ENCODE measurements at regions not wholly inside any gene's neighbourhood (a gene's known extent, or its start where the extent isn't known, plus 50 kb on each side); places are given as distances from the start of the nearest gene placed in this dataset.

- Histone ChIP-seq H3K4me3 (ENCODE audit: low read depth, low read length) (no peak overlapping the region), H3K36me3 (no peaks in the 10 kb centered on the region), H3K27me3 (ENCODE audit: insufficient read depth, low read depth, severe bottlenecking) (peaks cover 30% of the 10 kb centered on the region), H3K9me3 (ENCODE audit: severe bottlenecking) (no peaks in the 10 kb centered on the region), H3K27ac (no peak overlapping the region)
- TF ChIP-seq CTCF (IDR thresholded peaks at IDR 0.05; ENCODE audit: low read depth, low read length) = no peak
- no peak for DNase-seq
Measured at GRCh38 chr11:42253156-42253555, 793.7 kb upstream of the LRRC4C start.

- Histone ChIP-seq H3K9me3 (ENCODE audit: severe bottlenecking) (no peaks in the 10 kb centered on the region), H3K4me3 (ENCODE audit: low read depth, low read length) (no peak overlapping the region), H3K27me3 (ENCODE audit: insufficient read depth, low read depth, severe bottlenecking) (peaks cover 10% of the 10 kb centered on the region), H3K36me3 (no peaks in the 10 kb centered on the region), H3K27ac (no peak overlapping the region)
- no peak for TF ChIP-seq CTCF (IDR thresholded peaks at IDR 0.05; ENCODE audit: low read depth, low read length)
- DNase-seq = no peak
Measured at GRCh38 chr11:42255906-42256305, 796.5 kb upstream of the LRRC4C start.

DNA sequence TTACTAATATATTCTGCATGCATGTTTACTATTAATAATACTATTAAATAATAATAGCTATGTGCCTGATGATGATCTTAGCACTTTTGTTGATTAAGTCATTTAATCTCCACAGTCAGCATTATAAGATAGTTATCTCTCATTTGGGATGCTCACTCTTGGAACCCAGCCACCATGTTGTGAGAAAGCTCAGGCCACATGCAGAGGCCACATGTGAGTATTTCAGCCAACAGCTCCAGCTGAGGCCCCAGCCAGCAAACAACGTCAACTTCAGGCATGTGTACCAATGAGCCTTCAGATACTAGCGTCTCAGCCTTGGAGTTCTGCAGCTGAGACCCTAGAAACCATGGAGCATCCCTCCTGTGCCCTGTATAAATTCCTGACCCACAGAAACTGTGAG, 798.1 kb upstream of the LRRC4C start:
- no peak for DNase-seq
- Histone ChIP-seq H3K27me3 (ENCODE audit: insufficient read depth, low read depth, severe bottlenecking) (peaks cover 13% of the 10 kb centered on the region), H3K4me3 (ENCODE audit: low read depth, low read length) (no peak overlapping the region), H3K9me3 (ENCODE audit: severe bottlenecking) (no peaks in the 10 kb centered on the region), H3K36me3 (no peaks in the 10 kb centered on the region), H3K27ac (no peak overlapping the region)
- TF ChIP-seq CTCF (IDR thresholded peaks at IDR 0.05; ENCODE audit: low read depth, low read length) = no peak

GRCh38 chr11:42265072-42265471, 805.6 kb upstream of the LRRC4C start:
- DNase-seq = no peak

GRCh38 chr11:42271306-42271705, 811.9 kb upstream of the LRRC4C start:
- Histone ChIP-seq H3K4me3 (ENCODE audit: low read depth, low read length) (no peak overlapping the region), H3K27me3 (ENCODE audit: insufficient read depth, low read depth, severe bottlenecking) (peaks cover 24% of the 10 kb centered on the region), H3K36me3 (no peaks in the 10 kb centered on the region), H3K9me3 (ENCODE audit: severe bottlenecking) (no peaks in the 10 kb centered on the region), H3K27ac (no peak overlapping the region)
- no peak for DNase-seq
- TF ChIP-seq CTCF (IDR thresholded peaks at IDR 0.05; ENCODE audit: low read depth, low read length) = no peak

More at GRCh38 chr11:42265072-42265471, 805.6 kb upstream of the LRRC4C start:
- Histone ChIP-seq H3K9me3 (ENCODE audit: severe bottlenecking) (no peaks in the 10 kb centered on the region), H3K27ac (no peak overlapping the region), H3K27me3 (ENCODE audit: insufficient read depth, low read depth, severe bottlenecking) (peaks cover 26% of the 10 kb centered on the region), H3K36me3 (no peaks in the 10 kb centered on the region), H3K4me3 (ENCODE audit: low read depth, low read length) (no peak overlapping the region)
- TF ChIP-seq CTCF (IDR thresholded peaks at IDR 0.05; ENCODE audit: low read depth, low read length) = no peak

- no peak for TF ChIP-seq CTCF (IDR thresholded peaks at IDR 0.05; ENCODE audit: low read depth, low read length)
- no peaks in the 10 kb centered on the region for H3K36me3 ChIP-seq
- H3K27ac ChIP-seq = no peak overlapping the region
- DNase-seq = no peak
- H3K9me3 ChIP-seq (ENCODE audit: severe bottlenecking) = no peaks in the 10 kb centered on the region
- no peak overlapping the region for H3K4me3 ChIP-seq (ENCODE audit: low read depth, low read length)
- peaks cover 8% of the 10 kb centered on the region for H3K27me3 ChIP-seq (ENCODE audit: insufficient read depth, low read depth, severe bottlenecking)
Measured at GRCh38 chr11:42273977-42274376, 814.5 kb upstream of the LRRC4C start.
